GM23338 (cell line): ENCODE measurements at regions not wholly inside any gene's neighbourhood (a gene's known extent, or its start where the extent isn't known, plus 50 kb on each side); places are given as distances from the start of the nearest gene placed in this dataset.

Experiments used
- ATAC-seq: fragments of 200-7000 bp; cut with Tn5 transposase; 3 replicates; pipeline ENCODE4 v1.9.1; 2020
- DNase-seq: peaks from one replicate; pipeline ENCODE4 v3.0.0-alpha.2; 2015; ENCODE audit warnings: low spot score
- H2AFZ ChIP-seq: fragments of 200-600 bp; sonication (generic); 2 replicates; pipeline ENCODE4 v1.8.0; 2016; ENCODE audit warnings: antibody characterized with exemption, mild to moderate bottlenecking, moderate library complexity
- H3F3A ChIP-seq: fragments of 200-600 bp; sonication (generic); replicated peaks from 2 replicates; pipeline ENCODE4 v1.8.0; 2017; ENCODE audit warnings: antibody characterized with exemption, mixed run types, low read depth
- H3K27ac ChIP-seq: fragments of 200-600 bp; sonication (generic); 2 replicates; pipeline ENCODE4 v1.6.1; 2016; ENCODE audit warnings: low read depth
- H3K27me3 ChIP-seq: fragments of 200-600 bp; sonication (generic); 2 replicates; pipeline ENCODE4 v1.8.0; 2016; ENCODE audit warnings: mild to moderate bottlenecking, mixed run types, moderate library complexity; ENCODE audit not compliant: insufficient read depth
- H3K36me3 ChIP-seq: fragments of 200-600 bp; sonication (generic); 2 replicates; pipeline ENCODE4 v1.8.0; 2016; ENCODE audit warnings: mild to moderate bottlenecking; ENCODE audit not compliant: insufficient read depth
- H3K4me1 ChIP-seq: fragments of 200-600 bp; sonication (generic); 2 replicates; pipeline ENCODE4 v1.8.0; 2016; ENCODE audit warnings: mild to moderate bottlenecking, moderate library complexity; ENCODE audit not compliant: insufficient read depth
- H3K4me2 ChIP-seq: fragments of 200-600 bp; sonication (generic); 2 replicates; pipeline ENCODE4 v1.7.1; 2017; ENCODE audit warnings: mixed run types
- H3K4me3 ChIP-seq: fragments of 200-600 bp; sonication (generic); 2 replicates; pipeline ENCODE4 v1.6.1; 2016; ENCODE audit warnings: mixed run types
- H3K79me2 ChIP-seq: fragments of 200-600 bp; sonication (generic); replicated peaks from 2 replicates; pipeline ENCODE4 v1.8.0; 2017; ENCODE audit warnings: mild to moderate bottlenecking; ENCODE audit not compliant: insufficient read depth
- H3K9me2 ChIP-seq: fragments of 200-600 bp; sonication (generic); 2 replicates; pipeline ENCODE4 v1.8.0; 2017; ENCODE audit not compliant: insufficient read depth
- H4K20me1 ChIP-seq: fragments of 200-600 bp; sonication (generic); replicated peaks from 2 replicates; pipeline ENCODE4 v1.8.0; 2017; ENCODE audit warnings: mild to moderate bottlenecking; ENCODE audit not compliant: insufficient read depth
- H3K27ac Mint-ChIP-seq: 2 replicates; pipeline ENCODE4 v1.8.0; 2020; ENCODE audit warnings: inconsistent platforms, mild to moderate bottlenecking, moderate library complexity, mixed read lengths
- H3K27me3 Mint-ChIP-seq: 3 replicates; pipeline ENCODE4 v1.8.0; 2022; ENCODE audit warnings: low read depth, mild to moderate bottlenecking, moderate library complexity, mixed read lengths, inconsistent platforms; ENCODE audit not compliant: insufficient read depth, poor library complexity
- H3K36me3 Mint-ChIP-seq: 3 replicates; pipeline ENCODE4 v1.8.0; 2021; ENCODE audit warnings: low read depth, mild to moderate bottlenecking, inconsistent platforms, moderate library complexity, mixed read lengths
- H3K4me1 Mint-ChIP-seq: 3 replicates; pipeline ENCODE4 v1.8.0; 2020; ENCODE audit warnings: mild to moderate bottlenecking, inconsistent platforms, mixed read lengths
- H3K4me3 Mint-ChIP-seq: 3 replicates; pipeline ENCODE4 v1.8.0; 2021; ENCODE audit warnings: moderate library complexity, mild to moderate bottlenecking, inconsistent platforms, mixed read lengths
- H3K9me3 Mint-ChIP-seq: 3 replicates; pipeline ENCODE4 v1.8.0; 2020; ENCODE audit warnings: moderate library complexity, mild to moderate bottlenecking, inconsistent platforms, mixed read lengths
- CREB1 ChIP-seq: fragments of 250-450 bp; sonication (Bioruptor Pico); IDR thresholded peaks from 2 replicates; pipeline ENCODE4 v1.5.0; 2020; ENCODE audit warnings: low read depth, mild to moderate bottlenecking, moderate library complexity
- CTCF ChIP-seq, 2 experiments: fragments of 200-600 bp in 1 of 2; sonication (generic) in 1 of 2; conservative IDR thresholded peaks; 2 replicates each; pipeline versions ENCODE4 v1.5.1 to v1.6.1; 2016 to 2017; ENCODE audit warnings: antibody characterized with exemption in 2 of 2, low read depth in 2 of 2, mild to moderate bottlenecking in 2 of 2, moderate library complexity in 1 of 2
- ETS1 ChIP-seq: IDR thresholded peaks from 2 replicates; pipeline ENCODE4 v1.6.1; 2016; ENCODE audit warnings: antibody characterized with exemption
- EZH2 ChIP-seq: fragments of 200-600 bp; sonication (generic); IDR thresholded peaks from one replicate; pipeline ENCODE4 v1.8.0; 2017; ENCODE audit warnings: antibody characterized with exemption, mild to moderate bottlenecking, low read depth; ENCODE audit not compliant: unreplicated experiment
- EZH2phosphoT487 ChIP-seq: fragments of 200-600 bp; sonication (generic); IDR thresholded peaks from one replicate; pipeline ENCODE4 v1.8.1; 2018; ENCODE audit warnings: antibody characterized with exemption; ENCODE audit not compliant: unreplicated experiment
- JUNB ChIP-seq: IDR thresholded peaks from one replicate; pipeline ENCODE4 v1.6.1; 2016; ENCODE audit warnings: antibody characterized with exemption; ENCODE audit not compliant: unreplicated experiment
- NANOG ChIP-seq: IDR thresholded peaks from 2 replicates; pipeline ENCODE4 v1.6.1; 2016; ENCODE audit warnings: antibody characterized with exemption, borderline replicate concordance
- POLR2AphosphoS5 ChIP-seq: IDR thresholded peaks from 2 replicates; pipeline ENCODE4 v1.6.1; 2016; ENCODE audit warnings: antibody characterized with exemption, low read depth
- REST ChIP-seq: IDR thresholded peaks from one replicate; pipeline ENCODE4 v1.6.1; 2018; ENCODE audit warnings: antibody characterized with exemption; ENCODE audit not compliant: unreplicated experiment
- STAT1 ChIP-seq: IDR thresholded peaks from one replicate; pipeline ENCODE4 v1.6.1; 2016; ENCODE audit warnings: antibody characterized with exemption; ENCODE audit not compliant: unreplicated experiment
- ZNF114 ChIP-seq: fragments of 250-450 bp; sonication (Bioruptor Pico); IDR thresholded peaks from 2 replicates; pipeline ENCODE4 v1.5.0; 2020; ENCODE audit warnings: mild to moderate bottlenecking, moderate library complexity
- ZNF331 ChIP-seq: fragments of 250-450 bp; sonication (Bioruptor Pico); IDR thresholded peaks from 2 replicates; pipeline ENCODE4 v1.5.0; 2020; ENCODE audit warnings: low read depth, mild to moderate bottlenecking, moderate library complexity

GRCh38 chr11:80495116-80495515, 1054.3 kb upstream of the TENM4 start (continued):
- TF ChIP-seq STAT1 = no peak
- no peak for TF ChIP-seq REST
- TF ChIP-seq EZH2phosphoT487 = no peak
- no peak for TF ChIP-seq POLR2AphosphoS5
- no peak for TF ChIP-seq CTCF (conservative IDR thresholded peaks at IDR 0.05; ENCODE audit: low read depth in 2 of 2)
- no peak for TF ChIP-seq CREB1
- TF ChIP-seq ETS1 = no peak
- no peak for TF ChIP-seq EZH2
- TF ChIP-seq NANOG = no peak
- no peak for TF ChIP-seq ZNF114 (CRISPR knock-in tag)

- no peaks in the 10 kb centered on the region for H3K9me3 Mint-ChIP-seq
- no peaks in the 10 kb centered on the region; the same call in 2 of the 3 replicates for H3K4me1 Mint-ChIP-seq
- no peak for TF ChIP-seq CREB1
- no peak for TF ChIP-seq ZNF331 (CRISPR knock-in tag)
- no peak for TF ChIP-seq ZNF114 (CRISPR knock-in tag)
- TF ChIP-seq JUNB = no peak
- TF ChIP-seq REST = no peak
- H3K4me3 Mint-ChIP-seq = no peak overlapping the region
- Histone ChIP-seq H3K27ac (no peak overlapping the region), H3K4me3 (no peak overlapping the region), H2AFZ (no peak overlapping the region), H3K4me1 (no peaks in the 10 kb centered on the region), H3K4me2 (no peak overlapping the region), H4K20me1 (no peaks in the 10 kb centered on the region), H3K9me2 (no peaks in the 10 kb centered on the region; the same call in 1 of the 2 replicates), H3K36me3 (no peaks in the 10 kb centered on the region), H3F3A (no peaks in the 10 kb centered on the region), H3K79me2 (no peaks in the 10 kb centered on the region), H3K27me3 (no peaks in the 10 kb centered on the region)
- no peaks in the 10 kb centered on the region for H3K27me3 Mint-ChIP-seq
- ATAC-seq (no peak), DNase-seq (no peak)
- H3K36me3 Mint-ChIP-seq = no peaks in the 10 kb centered on the region
- no peak overlapping the region for H3K27ac Mint-ChIP-seq
Measured at GRCh38 chr11:80487952-80488351, 1047.1 kb upstream of the TENM4 start.
